ENCODE measurements at regions not wholly inside any gene's neighbourhood (a gene's known extent, or its start where the extent isn't known, plus 50 kb on each side); places are given as distances from the start of the nearest gene placed in this dataset.

DNA sequence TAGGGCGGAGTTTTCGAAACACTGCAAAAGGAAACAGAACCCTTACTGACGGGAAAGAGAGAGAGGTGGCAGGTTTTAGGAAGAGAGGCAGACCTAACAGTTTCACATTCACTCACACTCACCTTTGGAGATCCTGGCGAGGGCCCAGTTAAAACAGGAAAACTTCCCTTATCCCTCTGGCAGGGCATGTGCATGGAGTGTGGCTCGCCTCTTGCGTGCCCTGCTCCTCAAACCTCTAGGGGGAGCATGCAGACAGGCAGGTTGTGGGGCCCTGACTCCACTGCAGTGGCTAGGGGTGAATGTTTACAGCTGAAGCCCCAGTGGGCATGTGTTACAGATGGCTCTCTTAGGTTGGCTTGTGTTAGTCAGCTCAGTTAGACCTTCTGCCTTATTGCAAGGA is 451.5 kb downstream of the UBE2NL start:
- no peak for TF ChIP-seq POLR2AphosphoS5 (IDR thresholded peaks at IDR 0.05; ENCODE audit: insufficient read depth in 1 of 2, low read depth in 1 of 2)
- TF ChIP-seq, protein P1, sequence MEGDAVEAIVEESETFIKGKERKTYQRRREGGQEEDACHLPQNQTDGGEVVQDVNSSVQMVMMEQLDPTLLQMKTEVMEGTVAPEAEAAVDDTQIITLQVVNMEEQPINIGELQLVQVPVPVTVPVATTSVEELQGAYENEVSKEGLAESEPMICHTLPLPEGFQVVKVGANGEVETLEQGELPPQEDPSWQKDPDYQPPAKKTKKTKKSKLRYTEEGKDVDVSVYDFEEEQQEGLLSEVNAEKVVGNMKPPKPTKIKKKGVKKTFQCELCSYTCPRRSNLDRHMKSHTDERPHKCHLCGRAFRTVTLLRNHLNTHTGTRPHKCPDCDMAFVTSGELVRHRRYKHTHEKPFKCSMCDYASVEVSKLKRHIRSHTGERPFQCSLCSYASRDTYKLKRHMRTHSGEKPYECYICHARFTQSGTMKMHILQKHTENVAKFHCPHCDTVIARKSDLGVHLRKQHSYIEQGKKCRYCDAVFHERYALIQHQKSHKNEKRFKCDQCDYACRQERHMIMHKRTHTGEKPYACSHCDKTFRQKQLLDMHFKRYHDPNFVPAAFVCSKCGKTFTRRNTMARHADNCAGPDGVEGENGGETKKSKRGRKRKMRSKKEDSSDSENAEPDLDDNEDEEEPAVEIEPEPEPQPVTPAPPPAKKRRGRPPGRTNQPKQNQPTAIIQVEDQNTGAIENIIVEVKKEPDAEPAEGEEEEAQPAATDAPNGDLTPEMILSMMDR (IDR thresholded peaks at IDR 0.05), result no peak
